Gastrocnemius medialis (tissue), 4 donors: ENCODE measurements at regions not wholly inside any gene's neighbourhood (a gene's known extent, or its start where the extent isn't known, plus 50 kb on each side); places are given as distances from the start of the nearest gene placed in this dataset.

Experiments
- CTCF ChIP-seq, 5 experiments: fragments of 450-650 bp in 3 of 5; fragments of 200-600 bp in 2 of 5; sonication (generic) in 2 of 5; IDR thresholded peaks in 4 of 5; conservative IDR thresholded peaks in 1 of 5; 1 replicate in 4 of 5; 2 replicates in 1 of 5; pipeline ENCODE4 v1.5.1; 2016 to 2019; ENCODE audit warnings: antibody characterized with exemption in 5 of 5, mild to moderate bottlenecking in 3 of 5, moderate library complexity in 3 of 5
- POLR2A ChIP-seq, 2 donors: fragments of 450-650 bp; IDR thresholded peaks; one replicate each; pipeline ENCODE4 v1.6.1; 2017; ENCODE audit warnings: antibody characterized with exemption in 2 of 2, mild to moderate bottlenecking in 2 of 2, moderate library complexity in 2 of 2

GRCh38 chr6:156526081-156526480 lies 251.1 kb upstream of the ARID1B start:
- TF ChIP-seq POLR2A (IDR thresholded peaks at IDR 0.05) (no peak), CTCF (IDR thresholded peaks at IDR 0.05 in 4 of 5, conservative IDR thresholded peaks at IDR 0.05 in 1 of 5) (no peak)
